ENCODE measurements at regions not wholly inside any gene's neighbourhood (a gene's known extent, or its start where the extent isn't known, plus 50 kb on each side); places are given as distances from the start of the nearest gene placed in this dataset.
"Not testable (repeated sequence)": the region's sequence is repeated elsewhere in the genome, so short reads cannot be mapped to it uniquely, and the experiment has no call there.

- no peaks in the 10 kb centered on the region for H3K9me3 ChIP-seq (ENCODE audit: control insufficient read depth, low read length)
- WGBS, 2 experiments: 93 to 94% methylated on average over 4 of the region's 4 CpGs
- H3K36me3 ChIP-seq (ENCODE audit: control insufficient read depth, insufficient read depth, low read length): no peaks in the 10 kb centered on the region
- no peaks in the 10 kb centered on the region for H3K27me3 ChIP-seq (ENCODE audit: control insufficient read depth, insufficient read depth, low read length, poor library complexity, severe bottlenecking)
- H3K4me3 ChIP-seq (ENCODE audit: insufficient read depth, low read depth, low read length): no peak overlapping the region
- H3K27ac ChIP-seq (ENCODE audit: insufficient read depth, low read depth, low read length, poor library complexity, severe bottlenecking): no peak overlapping the region
- no peaks in the 10 kb centered on the region for H3K4me1 ChIP-seq (ENCODE audit: control insufficient read depth, insufficient read depth, low read length)
Measured at GRCh38 chr2:35125278-35125677, 1230.3 kb upstream of the CRIM1 start.

GRCh38 chr2:35116151-35116550, 1239.4 kb upstream of the CRIM1 start:
- Histone ChIP-seq H3K4me1 (ENCODE audit: control insufficient read depth, insufficient read depth, low read length) (no peaks in the 10 kb centered on the region), H3K36me3 (ENCODE audit: control insufficient read depth, insufficient read depth, low read length) (no peaks in the 10 kb centered on the region), H3K4me3 (ENCODE audit: insufficient read depth, low read depth, low read length) (no peak overlapping the region)

GRCh38 chr2:35114765-35115164, 1240.8 kb upstream of the CRIM1 start:
- no peak overlapping the region for H3K27ac ChIP-seq (ENCODE audit: insufficient read depth, low read depth, low read length, poor library complexity, severe bottlenecking)
- H3K27me3 ChIP-seq (ENCODE audit: control insufficient read depth, insufficient read depth, low read length, poor library complexity, severe bottlenecking): no peaks in the 10 kb centered on the region
- no peaks in the 10 kb centered on the region for H3K4me1 ChIP-seq (ENCODE audit: control insufficient read depth, insufficient read depth, low read length)
- WGBS, 2 experiments: 67 to 73% methylated on average over 2 of the region's 2 CpGs
- no peak overlapping the region for H3K4me3 ChIP-seq (ENCODE audit: insufficient read depth, low read depth, low read length)
- H3K36me3 ChIP-seq (ENCODE audit: control insufficient read depth, insufficient read depth, low read length): no peaks in the 10 kb centered on the region
- H3K9me3 ChIP-seq (ENCODE audit: control insufficient read depth, low read length): no peaks in the 10 kb centered on the region

More at GRCh38 chr2:35116151-35116550, 1239.4 kb upstream of the CRIM1 start:
- H3K27me3 ChIP-seq (ENCODE audit: control insufficient read depth, insufficient read depth, low read length, poor library complexity, severe bottlenecking): no peaks in the 10 kb centered on the region
- no peak overlapping the region for H3K27ac ChIP-seq (ENCODE audit: insufficient read depth, low read depth, low read length, poor library complexity, severe bottlenecking)
- no peaks in the 10 kb centered on the region for H3K9me3 ChIP-seq (ENCODE audit: control insufficient read depth, low read length)

DNA sequence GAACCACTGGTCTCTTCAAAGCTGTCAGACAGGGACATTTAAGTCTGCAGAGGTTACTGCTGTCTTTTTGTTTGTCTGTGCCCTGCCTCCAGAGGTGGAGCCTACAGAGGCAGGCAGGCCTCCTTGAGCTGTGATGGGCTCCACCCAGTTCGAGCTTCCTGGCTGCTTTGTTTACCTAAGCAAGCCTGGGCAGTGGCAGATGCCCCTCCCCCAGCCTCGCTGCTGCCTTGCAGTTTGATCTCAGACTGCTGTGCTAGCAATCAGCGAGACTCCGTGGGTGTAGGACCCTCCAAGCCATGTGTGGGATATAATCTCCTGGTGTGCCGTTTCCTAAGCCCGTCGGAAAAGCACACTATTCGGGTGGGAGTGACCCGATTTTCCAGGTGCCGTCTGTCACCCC, 1243.2 kb upstream of the CRIM1 start:
- not testable (repeated sequence) for H3K4me3 ChIP-seq (ENCODE audit: insufficient read depth, low read depth, low read length); H3K27ac ChIP-seq (ENCODE audit: insufficient read depth, low read depth, low read length, poor library complexity, severe bottlenecking); H3K36me3 ChIP-seq (ENCODE audit: control insufficient read depth, insufficient read depth, low read length); H3K27me3 ChIP-seq (ENCODE audit: control insufficient read depth, insufficient read depth, low read length, poor library complexity, severe bottlenecking); H3K4me1 ChIP-seq (ENCODE audit: control insufficient read depth, insufficient read depth, low read length); H3K9me3 ChIP-seq (ENCODE audit: control insufficient read depth, low read length)
- 87 to 89% methylated on average over 4 to 9 of the region's 10 CpGs for WGBS, 2 experiments

DNA sequence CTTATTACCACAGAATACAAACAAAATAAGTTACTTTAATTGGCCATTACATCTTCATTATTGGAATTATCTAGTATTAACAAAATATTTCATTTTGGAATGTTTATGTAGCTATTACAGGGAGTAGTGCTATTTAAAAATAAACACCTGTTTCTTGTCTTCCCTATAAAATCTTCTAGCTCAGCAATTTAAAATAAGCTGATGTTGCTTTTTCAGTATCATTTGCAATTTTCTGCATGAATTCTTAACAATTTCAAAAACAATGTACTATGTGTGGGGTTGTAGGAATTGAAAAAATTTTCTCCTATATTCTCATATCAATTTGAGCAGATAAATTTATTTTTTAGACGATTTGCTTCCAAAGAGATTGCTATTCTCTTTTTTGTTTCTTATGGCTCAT, 1251.3 kb upstream of the CRIM1 start:
- no peaks in the 10 kb centered on the region for H3K4me1 ChIP-seq (ENCODE audit: control insufficient read depth, insufficient read depth, low read length)
- H3K4me3 ChIP-seq (ENCODE audit: insufficient read depth, low read depth, low read length): no peak overlapping the region
- no peak overlapping the region for H3K27ac ChIP-seq (ENCODE audit: insufficient read depth, low read depth, low read length, poor library complexity, severe bottlenecking)
- WGBS, 2 experiments: no CpG with 5 or more reads among the region's 1 CpG
- H3K27me3 ChIP-seq (ENCODE audit: control insufficient read depth, insufficient read depth, low read length, poor library complexity, severe bottlenecking): no peaks in the 10 kb centered on the region
- H3K36me3 ChIP-seq (ENCODE audit: control insufficient read depth, insufficient read depth, low read length): no peaks in the 10 kb centered on the region
- no peaks in the 10 kb centered on the region for H3K9me3 ChIP-seq (ENCODE audit: control insufficient read depth, low read length)

DNA sequence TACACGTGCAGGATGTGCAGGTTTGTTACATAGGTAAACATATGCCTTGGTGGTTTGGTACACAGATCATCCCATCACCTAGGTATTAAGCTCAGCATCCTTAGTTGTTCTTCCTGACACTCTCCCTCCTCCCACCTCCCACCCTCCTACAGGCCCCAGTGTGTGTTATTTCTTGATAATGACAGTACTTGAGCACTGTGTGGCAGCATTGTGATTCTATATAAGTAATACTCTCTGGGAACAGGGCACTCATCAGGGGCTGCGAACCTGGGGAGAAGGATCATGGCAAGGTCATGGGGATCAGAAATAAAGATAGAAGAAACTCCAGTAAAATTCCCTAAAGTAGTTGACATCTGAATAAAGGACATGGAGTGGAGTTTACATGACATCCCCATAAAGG, 1256.2 kb upstream of the CRIM1 start:
- WGBS, 2 experiments: 80 to 83% methylated on average over 2 of the region's 2 CpGs
- no peaks in the 10 kb centered on the region for H3K4me1 ChIP-seq (ENCODE audit: control insufficient read depth, insufficient read depth, low read length)
- H3K36me3 ChIP-seq (ENCODE audit: control insufficient read depth, insufficient read depth, low read length): no peaks in the 10 kb centered on the region
- H3K27ac ChIP-seq (ENCODE audit: insufficient read depth, low read depth, low read length, poor library complexity, severe bottlenecking): no peak overlapping the region
- H3K9me3 ChIP-seq (ENCODE audit: control insufficient read depth, low read length): no peaks in the 10 kb centered on the region
- H3K27me3 ChIP-seq (ENCODE audit: control insufficient read depth, insufficient read depth, low read length, poor library complexity, severe bottlenecking): no peaks in the 10 kb centered on the region
- H3K4me3 ChIP-seq (ENCODE audit: insufficient read depth, low read depth, low read length): no peak overlapping the region

- Histone ChIP-seq H3K4me1 (ENCODE audit: control insufficient read depth, insufficient read depth, low read length) (no peaks in the 10 kb centered on the region), H3K9me3 (ENCODE audit: control insufficient read depth, low read length) (no peaks in the 10 kb centered on the region), H3K27me3 (ENCODE audit: control insufficient read depth, insufficient read depth, low read length, poor library complexity, severe bottlenecking) (no peaks in the 10 kb centered on the region), H3K36me3 (ENCODE audit: control insufficient read depth, insufficient read depth, low read length) (no peaks in the 10 kb centered on the region), H3K27ac (ENCODE audit: insufficient read depth, low read depth, low read length, poor library complexity, severe bottlenecking) (no peak overlapping the region), H3K4me3 (ENCODE audit: insufficient read depth, low read depth, low read length) (no peak overlapping the region)
- 85 to 91% methylated on average over 3 to 4 of the region's 4 CpGs for WGBS, 2 experiments
Measured at GRCh38 chr2:35082072-35082471, 1273.5 kb upstream of the CRIM1 start.

GRCh38 chr2:35081622-35082015, 1274.0 kb upstream of the CRIM1 start:
- no peaks in the 10 kb centered on the region for H3K27me3 ChIP-seq (ENCODE audit: control insufficient read depth, insufficient read depth, low read length, poor library complexity, severe bottlenecking)
- H3K4me3 ChIP-seq (ENCODE audit: insufficient read depth, low read depth, low read length): no peak overlapping the region
- no peaks in the 10 kb centered on the region for H3K36me3 ChIP-seq (ENCODE audit: control insufficient read depth, insufficient read depth, low read length)
- H3K4me1 ChIP-seq (ENCODE audit: control insufficient read depth, insufficient read depth, low read length): no peaks in the 10 kb centered on the region
- no peaks in the 10 kb centered on the region for H3K9me3 ChIP-seq (ENCODE audit: control insufficient read depth, low read length)
- no peak overlapping the region for H3K27ac ChIP-seq (ENCODE audit: insufficient read depth, low read depth, low read length, poor library complexity, severe bottlenecking)
- WGBS, 2 experiments: 94 to 95% methylated on average over 1 of the region's 1 CpG

GRCh38 chr2:35081001-35081621, 1274.5 kb upstream of the CRIM1 start:
- Histone ChIP-seq H3K4me3 (ENCODE audit: insufficient read depth, low read depth, low read length) (no peak overlapping the region), H3K27ac (ENCODE audit: insufficient read depth, low read depth, low read length, poor library complexity, severe bottlenecking) (no peak overlapping the region), H3K27me3 (ENCODE audit: control insufficient read depth, insufficient read depth, low read length, poor library complexity, severe bottlenecking) (no peaks in the 10 kb centered on the region), H3K9me3 (ENCODE audit: control insufficient read depth, low read length) (no peaks in the 10 kb centered on the region), H3K4me1 (ENCODE audit: control insufficient read depth, insufficient read depth, low read length) (no peaks in the 10 kb centered on the region), H3K36me3 (ENCODE audit: control insufficient read depth, insufficient read depth, low read length) (no peaks in the 10 kb centered on the region)
- WGBS, 2 experiments: 100% methylated on average over 1 of the region's 1 CpG

GRCh38 chr2:35080231-35080910, 1275.2 kb upstream of the CRIM1 start:
- H3K4me3 ChIP-seq (ENCODE audit: insufficient read depth, low read depth, low read length): no peak overlapping the region
- no peaks in the 10 kb centered on the region for H3K9me3 ChIP-seq (ENCODE audit: control insufficient read depth, low read length)
- 71 to 75% methylated on average over 4 to 5 of the region's 5 CpGs for WGBS, 2 experiments

More at GRCh38 chr2:35080231-35080910, 1275.2 kb upstream of the CRIM1 start:
- H3K27me3 ChIP-seq (ENCODE audit: control insufficient read depth, insufficient read depth, low read length, poor library complexity, severe bottlenecking): no peaks in the 10 kb centered on the region
- H3K36me3 ChIP-seq (ENCODE audit: control insufficient read depth, insufficient read depth, low read length): no peaks in the 10 kb centered on the region
- no peaks in the 10 kb centered on the region for H3K4me1 ChIP-seq (ENCODE audit: control insufficient read depth, insufficient read depth, low read length)
- no peak overlapping the region for H3K27ac ChIP-seq (ENCODE audit: insufficient read depth, low read depth, low read length, poor library complexity, severe bottlenecking)

All from ectodermal cell (in vitro differentiated cells).